Heart left ventricle (tissue), 13 donors: ENCODE measurements at regions not wholly inside any gene's neighbourhood (a gene's known extent, or its start where the extent isn't known, plus 50 kb on each side); places are given as distances from the start of the nearest gene placed in this dataset.

ENCODE experiments used
- CTCF ChIP-seq, 12 donors: fragments of 200-600 bp; sonication (generic) in 4 of 12; IDR thresholded peaks; one replicate each; pipeline versions ENCODE4 v1.5.0 to v1.8.0; 2018 to 2022; ENCODE audit warnings: antibody characterized with exemption in 12 of 12, mild to moderate bottlenecking in 5 of 12
- POLR2A ChIP-seq, 2 donors: fragments of 450-650 bp; IDR thresholded peaks; one replicate each; pipeline ENCODE4 v1.6.1; 2017; ENCODE audit warnings: antibody characterized with exemption in 2 of 2, mild to moderate bottlenecking in 2 of 2, moderate library complexity in 2 of 2
- donor health status: ischemic (EF 13 %, LVEDD 7.1; RV severe dilation, severe dysfunction).
- donor health status: DM: no; HTN: yes; CAD: no.
- donor health status: DM: no; HTN: no; CAD: no.
- donor health status: ischemic (EF 25% LVEDD 6.9; RV normal size, moderate dysfunction).
- donor health status: ischemic (EF 25% LVEDD 5.7; RV mildly dilated, moderate dysfunction).
- donor health status: ischemic (EF 35%, LVEDD 5.7; RV mildly dilated, moderate dysfunction).
- donor health status: nonischemic (EF 11% LVEDD 7.7; RV severe dilation, severe dysfunction).
- donor health status: DM: yes; HTN: yes; CAD: no.
- donor health status: PGD.
- donor health status: ischemic (EF 29% LVEDD 5.4; RV normal size, mild dysfunction).
- donor health status: nonischemic (EF 23%, LVEDD 6.1; RV moderate dilation, normal function).

GRCh38 chr1:212224102-212224501, 61.1 kb upstream of the PPP2R5A start:
- TF ChIP-seq CTCF (IDR thresholded peaks at IDR 0.05) (no peak), POLR2A (IDR thresholded peaks at IDR 0.05) (no peak)
